ENCODE measurements at regions not wholly inside any gene's neighbourhood (a gene's known extent, or its start where the extent isn't known, plus 50 kb on each side); places are given as distances from the start of the nearest gene placed in this dataset.
"Not testable (repeated sequence)": the region's sequence is repeated elsewhere in the genome, so short reads cannot be mapped to it uniquely, and the experiment has no call there.

GRCh38 chr7:65631236-65631635 lies 241.6 kb upstream of the VKORC1L1 start:
- not testable (repeated sequence) for H3K36me3 ChIP-seq (ENCODE audit: control insufficient read depth, insufficient read depth, low read length); H3K4me3 ChIP-seq (ENCODE audit: low read length); H3K27me3 ChIP-seq (ENCODE audit: control insufficient read depth, insufficient read depth, low read length); DNase-seq; H3K27ac ChIP-seq (ENCODE audit: low read length); H3K4me1 ChIP-seq (ENCODE audit: control insufficient read depth, insufficient read depth, low read length); H3K9me3 ChIP-seq (ENCODE audit: control insufficient read depth, low read depth, low read length)
- no CpG with 5 or more reads among the region's 1 CpG for WGBS (ENCODE audit: insufficient coverage, low lambda C conversion rate)

- not testable (repeated sequence) for DNase-seq; H3K4me3 ChIP-seq (ENCODE audit: low read length)
Measured at GRCh38 chr7:65633587-65634404, 239.1 kb upstream of the VKORC1L1 start.

GRCh38 chr7:65638918-65639317 lies 234.0 kb upstream of the VKORC1L1 start:
- not testable (repeated sequence) for H3K27me3 ChIP-seq (ENCODE audit: control insufficient read depth, insufficient read depth, low read length); H3K36me3 ChIP-seq (ENCODE audit: control insufficient read depth, insufficient read depth, low read length); DNase-seq; H3K9me3 ChIP-seq (ENCODE audit: control insufficient read depth, low read depth, low read length); H3K27ac ChIP-seq (ENCODE audit: low read length); H3K4me3 ChIP-seq (ENCODE audit: low read length); H3K4me1 ChIP-seq (ENCODE audit: control insufficient read depth, insufficient read depth, low read length)
- WGBS (ENCODE audit: insufficient coverage, low lambda C conversion rate), result no CpG with 5 or more reads among the region's 1 CpG

More at GRCh38 chr7:65633587-65634404, 239.1 kb upstream of the VKORC1L1 start:
- H3K4me1 ChIP-seq (ENCODE audit: control insufficient read depth, insufficient read depth, low read length); H3K27me3 ChIP-seq (ENCODE audit: control insufficient read depth, insufficient read depth, low read length); H3K9me3 ChIP-seq (ENCODE audit: control insufficient read depth, low read depth, low read length); H3K27ac ChIP-seq (ENCODE audit: low read length); H3K36me3 ChIP-seq (ENCODE audit: control insufficient read depth, insufficient read depth, low read length): not testable (repeated sequence)
- WGBS (ENCODE audit: insufficient coverage, low lambda C conversion rate), result no CpG with 5 or more reads among the region's 10 CpGs

GRCh38 chr7:65639717-65640116 lies 233.2 kb upstream of the VKORC1L1 start:
- H3K9me3 ChIP-seq (ENCODE audit: control insufficient read depth, low read depth, low read length); H3K27ac ChIP-seq (ENCODE audit: low read length); DNase-seq; H3K36me3 ChIP-seq (ENCODE audit: control insufficient read depth, insufficient read depth, low read length); H3K4me3 ChIP-seq (ENCODE audit: low read length); H3K27me3 ChIP-seq (ENCODE audit: control insufficient read depth, insufficient read depth, low read length); H3K4me1 ChIP-seq (ENCODE audit: control insufficient read depth, insufficient read depth, low read length): not testable (repeated sequence)
- no CpG with 5 or more reads among the region's 3 CpGs for WGBS (ENCODE audit: insufficient coverage, low lambda C conversion rate)

GRCh38 chr7:65643498-65643897 lies 229.4 kb upstream of the VKORC1L1 start:
- not testable (repeated sequence) for H3K36me3 ChIP-seq (ENCODE audit: control insufficient read depth, insufficient read depth, low read length); H3K9me3 ChIP-seq (ENCODE audit: control insufficient read depth, low read depth, low read length); H3K27ac ChIP-seq (ENCODE audit: low read length); DNase-seq; H3K4me1 ChIP-seq (ENCODE audit: control insufficient read depth, insufficient read depth, low read length); H3K27me3 ChIP-seq (ENCODE audit: control insufficient read depth, insufficient read depth, low read length); H3K4me3 ChIP-seq (ENCODE audit: low read length)
- WGBS (ENCODE audit: insufficient coverage, low lambda C conversion rate), result no CpG with 5 or more reads among the region's 5 CpGs

GRCh38 chr7:65647153-65647964 lies 225.5 kb upstream of the VKORC1L1 start:
- not testable (repeated sequence) for H3K4me3 ChIP-seq (ENCODE audit: low read length); H3K9me3 ChIP-seq (ENCODE audit: control insufficient read depth, low read depth, low read length); H3K27ac ChIP-seq (ENCODE audit: low read length); H3K27me3 ChIP-seq (ENCODE audit: control insufficient read depth, insufficient read depth, low read length); H3K4me1 ChIP-seq (ENCODE audit: control insufficient read depth, insufficient read depth, low read length); DNase-seq; H3K36me3 ChIP-seq (ENCODE audit: control insufficient read depth, insufficient read depth, low read length)
- WGBS (ENCODE audit: insufficient coverage, low lambda C conversion rate), result no CpG with 5 or more reads among the region's 78 CpGs

- DNase-seq; H3K27ac ChIP-seq (ENCODE audit: low read length); H3K4me1 ChIP-seq (ENCODE audit: control insufficient read depth, insufficient read depth, low read length); H3K9me3 ChIP-seq (ENCODE audit: control insufficient read depth, low read depth, low read length); H3K36me3 ChIP-seq (ENCODE audit: control insufficient read depth, insufficient read depth, low read length); H3K4me3 ChIP-seq (ENCODE audit: low read length); H3K27me3 ChIP-seq (ENCODE audit: control insufficient read depth, insufficient read depth, low read length): not testable (repeated sequence)
- WGBS (ENCODE audit: insufficient coverage, low lambda C conversion rate), result 100% methylated on average over 2 of the region's 2 CpGs
Measured at GRCh38 chr7:65651174-65651573, 221.7 kb upstream of the VKORC1L1 start.

- not testable (repeated sequence) for H3K27ac ChIP-seq (ENCODE audit: low read length); H3K4me1 ChIP-seq (ENCODE audit: control insufficient read depth, insufficient read depth, low read length); H3K27me3 ChIP-seq (ENCODE audit: control insufficient read depth, insufficient read depth, low read length); DNase-seq; H3K4me3 ChIP-seq (ENCODE audit: low read length); H3K9me3 ChIP-seq (ENCODE audit: control insufficient read depth, low read depth, low read length); H3K36me3 ChIP-seq (ENCODE audit: control insufficient read depth, insufficient read depth, low read length)
Measured at GRCh38 chr7:65651826-65652592, 220.9 kb upstream of the VKORC1L1 start.

- H3K27ac ChIP-seq (ENCODE audit: low read length); H3K36me3 ChIP-seq (ENCODE audit: control insufficient read depth, insufficient read depth, low read length); H3K4me3 ChIP-seq (ENCODE audit: low read length); H3K4me1 ChIP-seq (ENCODE audit: control insufficient read depth, insufficient read depth, low read length); DNase-seq; H3K9me3 ChIP-seq (ENCODE audit: control insufficient read depth, low read depth, low read length); H3K27me3 ChIP-seq (ENCODE audit: control insufficient read depth, insufficient read depth, low read length): not testable (repeated sequence)
- no CpG with 5 or more reads among the region's 1 CpG for WGBS (ENCODE audit: insufficient coverage, low lambda C conversion rate)
Measured at GRCh38 chr7:65652669-65653068, 220.2 kb upstream of the VKORC1L1 start.

- H3K4me3 ChIP-seq (ENCODE audit: low read length); H3K27ac ChIP-seq (ENCODE audit: low read length); H3K4me1 ChIP-seq (ENCODE audit: control insufficient read depth, insufficient read depth, low read length); H3K36me3 ChIP-seq (ENCODE audit: control insufficient read depth, insufficient read depth, low read length); DNase-seq; H3K27me3 ChIP-seq (ENCODE audit: control insufficient read depth, insufficient read depth, low read length); H3K9me3 ChIP-seq (ENCODE audit: control insufficient read depth, low read depth, low read length): not testable (repeated sequence)
- no CpG with 5 or more reads among the region's 5 CpGs for WGBS (ENCODE audit: insufficient coverage, low lambda C conversion rate)
Measured at GRCh38 chr7:65656494-65657188, 216.2 kb upstream of the VKORC1L1 start.

Measured in large intestine (tissue), 3 donors.